ENCODE measurements at regions not wholly inside any gene's neighbourhood (a gene's known extent, or its start where the extent isn't known, plus 50 kb on each side); places are given as distances from the start of the nearest gene placed in this dataset.

GRCh38 chr3:148005456-148005855 lies 596.3 kb downstream of the ZIC1 start:
- TF ChIP-seq JUNB (IDR thresholded peaks at IDR 0.05) = no peak
- no peak for TF ChIP-seq RFX5 (IDR thresholded peaks at IDR 0.05)
- no peak for TF ChIP-seq CTCF (IDR thresholded peaks at IDR 0.05)
- TF ChIP-seq KDM5A (IDR thresholded peaks at IDR 0.05) = no peak
- no peak for TF ChIP-seq REST (IDR thresholded peaks at IDR 0.05)
- TF ChIP-seq USF2 (IDR thresholded peaks at IDR 0.05) = no peak
- TF ChIP-seq ATOH8 (CRISPR knock-in tag; IDR thresholded peaks at IDR 0.05; ENCODE audit: low read depth) = no peak
- TF ChIP-seq RCOR1 (IDR thresholded peaks at IDR 0.05; ENCODE audit: low read depth, low read length) = no peak
- TF ChIP-seq JUN (IDR thresholded peaks at IDR 0.05) = no peak
